Stimulated activated CD4-positive, alpha-beta T cell treated with anti-CD3 and anti-CD28 coated beads, TNF-alpha, amount 100 ng/mL, for 4 hours (primary cell): ENCODE measurements at regions not wholly inside any gene's neighbourhood (a gene's known extent, or its start where the extent isn't known, plus 50 kb on each side); places are given as distances from the start of the nearest gene placed in this dataset.
"Not testable (repeated sequence)": the region's sequence is repeated elsewhere in the genome, so short reads cannot be mapped to it uniquely, and the experiment has no call there.

Source experiments
- DNase-seq, 3 experiments: peaks; one replicate each; pipeline ENCODE4 v3.0.0-alpha.2; 2020; ENCODE audit warnings: low read depth in 3 of 3

- DNase-seq, result no peak
Observed at GRCh38 chr6:11486959-11487358, 50.6 kb upstream of the TMEM170B start.

- DNase-seq, result no peak
Observed at GRCh38 chr6:11486486-11486885, 51.1 kb upstream of the TMEM170B start.

GRCh38 chr6:11486051-11486450 lies 51.5 kb upstream of the TMEM170B start:
- no peak for DNase-seq

- no peak for DNase-seq
Observed at GRCh38 chr6:11485271-11485670, 52.3 kb upstream of the TMEM170B start.

- DNase-seq, result no peak
Observed at GRCh38 chr6:11484441-11484840, 53.1 kb upstream of the TMEM170B start.

GRCh38 chr6:11482616-11483015 lies 54.9 kb upstream of the TMEM170B start:
- no peak for DNase-seq

- no peak for DNase-seq
Observed at GRCh38 chr6:11480541-11480940, 57.0 kb upstream of the TMEM170B start.

- no peak for DNase-seq
Observed at GRCh38 chr6:11479296-11479695, 58.3 kb upstream of the TMEM170B start.

GRCh38 chr6:11478586-11478985 lies 59.0 kb upstream of the TMEM170B start:
- no peak for DNase-seq

GRCh38 chr6:11475016-11475415 lies 62.5 kb upstream of the TMEM170B start:
- DNase-seq, result no peak

- no peak for DNase-seq
Observed at GRCh38 chr6:11473008-11473740, 64.4 kb upstream of the TMEM170B start.

- DNase-seq, result no peak
Observed at GRCh38 chr6:11471261-11471660, 66.3 kb upstream of the TMEM170B start.

GRCh38 chr6:11469684-11470083 lies 67.9 kb upstream of the TMEM170B start:
- no peak for DNase-seq

GRCh38 chr6:11468271-11468670 lies 69.3 kb upstream of the TMEM170B start:
- not testable (repeated sequence) for DNase-seq

GRCh38 chr6:11467364-11467763 lies 70.2 kb upstream of the TMEM170B start:
- no peak for DNase-seq

- DNase-seq, result no peak
Observed at GRCh38 chr6:11463398-11463780, 74.2 kb upstream of the TMEM170B start.

- no peak for DNase-seq
Observed at GRCh38 chr6:11462742-11463397, 74.7 kb upstream of the TMEM170B start.

- no peak for DNase-seq
Observed at GRCh38 chr6:11460837-11461661, 76.5 kb upstream of the TMEM170B start.

GRCh38 chr6:11460001-11460668 lies 77.4 kb upstream of the TMEM170B start:
- DNase-seq, result no peak

- no peak for DNase-seq
Observed at GRCh38 chr6:11459079-11459610, 78.4 kb upstream of the TMEM170B start.

GRCh38 chr6:11458509-11458908 lies 79.0 kb upstream of the TMEM170B start:
- DNase-seq, result no peak

GRCh38 chr6:11457422-11457821 lies 80.1 kb upstream of the TMEM170B start:
- DNase-seq, result not testable (repeated sequence)
